A172 (cell line): ENCODE measurements at regions not wholly inside any gene's neighbourhood (a gene's known extent, or its start where the extent isn't known, plus 50 kb on each side); places are given as distances from the start of the nearest gene placed in this dataset.
A peak's percentile ranks its signal among the peaks of the same experiment; 100 is the strongest.
"Not testable (repeated sequence)": the region's sequence is repeated elsewhere in the genome, so short reads cannot be mapped to it uniquely, and the experiment has no call there.

ENCODE experiments used
- DNase-seq: peaks from one replicate; pipeline ENCODE4 v3.0.0-alpha.2; 2015; ENCODE audit warnings: low spot score

- DNase-seq, result no peak
Observed at GRCh38 chr22:25281675-25282345, 62.4 kb downstream of the CRYBB2 start.

DNA sequence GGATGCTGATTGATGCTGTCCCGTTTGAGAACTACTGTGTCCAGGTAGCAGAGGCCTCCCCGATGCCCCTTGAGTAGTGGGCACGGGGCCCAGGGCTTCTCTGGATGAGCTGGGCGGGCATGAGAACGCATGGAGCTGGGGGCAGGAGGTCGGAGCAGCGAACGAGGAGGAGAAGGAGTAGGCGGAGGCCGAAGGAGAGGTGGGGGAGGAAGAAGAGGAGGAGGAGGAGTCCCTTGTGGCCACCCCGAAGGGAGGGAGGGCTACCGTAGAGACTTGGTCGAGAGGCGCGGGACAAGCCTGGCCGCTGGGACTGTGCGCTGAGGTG lies 62.9 kb downstream of the CRYBB2 start:
- DNase-seq, result no peak

DNA sequence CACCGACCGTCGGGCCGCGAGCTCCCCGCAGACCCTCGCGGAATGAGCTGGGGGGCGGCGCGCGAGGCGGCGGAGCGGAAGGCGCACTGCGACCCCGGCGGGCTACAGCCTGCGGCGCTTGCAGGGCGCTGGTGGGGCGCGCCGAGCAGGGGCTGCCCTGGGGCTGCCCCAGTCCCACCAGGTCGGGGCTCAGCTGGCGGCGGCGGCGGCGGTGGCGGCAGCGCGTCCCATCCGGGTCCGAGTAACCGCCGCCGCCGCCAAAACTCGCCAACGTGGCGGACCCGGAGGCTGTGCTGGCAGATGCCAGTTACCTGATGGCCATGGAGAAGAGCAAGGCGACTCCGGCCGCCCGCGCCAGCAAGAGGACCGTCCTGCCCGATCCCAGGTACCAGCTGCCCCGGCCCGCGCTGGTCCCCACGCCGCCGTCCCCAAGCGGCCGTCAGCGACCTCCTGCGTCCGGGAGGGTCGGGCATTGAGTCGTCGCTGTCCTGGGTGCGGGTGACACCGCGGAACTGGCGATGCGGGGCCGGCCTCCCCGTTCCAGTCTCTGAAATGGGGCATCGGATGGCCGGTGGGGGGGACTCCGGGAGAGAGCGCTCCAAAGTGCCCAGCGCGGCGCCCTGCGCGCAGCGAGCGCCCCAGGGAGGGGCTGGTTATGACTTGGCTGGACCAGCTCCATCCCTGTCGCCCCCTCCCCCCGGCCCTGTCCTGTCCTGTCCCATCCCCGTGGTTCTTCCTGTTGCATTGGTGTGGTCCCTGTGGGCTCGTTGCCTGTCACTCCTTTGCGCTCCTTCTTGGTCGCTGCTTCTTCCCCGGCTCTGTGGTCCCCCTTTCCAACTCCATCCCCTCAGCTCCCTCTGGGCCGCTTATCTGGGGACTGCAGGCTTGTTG lies 63.5 kb downstream of the CRYBB2 start:
- no peak for DNase-seq

DNA sequence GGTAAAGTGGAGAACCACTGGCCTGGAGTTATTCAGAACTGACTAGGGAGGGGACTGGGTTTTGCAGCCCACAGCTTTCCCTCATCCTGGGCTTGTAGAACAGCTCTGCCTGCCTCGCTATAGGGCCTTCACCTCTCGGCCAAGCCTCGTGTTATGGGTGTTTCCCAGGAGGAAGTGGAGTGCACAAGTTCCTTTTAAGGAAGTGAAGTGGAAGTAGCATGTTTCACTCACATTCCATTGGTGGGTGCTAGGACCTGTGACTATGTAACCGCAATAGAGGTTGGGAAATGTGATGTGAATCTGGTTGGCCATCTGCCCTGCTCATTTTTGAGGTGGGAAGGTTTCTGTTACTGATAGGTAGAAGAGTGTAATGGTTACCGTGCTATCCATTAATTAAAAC lies 69.0 kb downstream of the CRYBB2 start:
- peak; percentile 18 for DNase-seq

- not testable (repeated sequence) for DNase-seq
Observed at GRCh38 chr22:25301912-25302311, 82.5 kb downstream of the CRYBB2 start.

DNA sequence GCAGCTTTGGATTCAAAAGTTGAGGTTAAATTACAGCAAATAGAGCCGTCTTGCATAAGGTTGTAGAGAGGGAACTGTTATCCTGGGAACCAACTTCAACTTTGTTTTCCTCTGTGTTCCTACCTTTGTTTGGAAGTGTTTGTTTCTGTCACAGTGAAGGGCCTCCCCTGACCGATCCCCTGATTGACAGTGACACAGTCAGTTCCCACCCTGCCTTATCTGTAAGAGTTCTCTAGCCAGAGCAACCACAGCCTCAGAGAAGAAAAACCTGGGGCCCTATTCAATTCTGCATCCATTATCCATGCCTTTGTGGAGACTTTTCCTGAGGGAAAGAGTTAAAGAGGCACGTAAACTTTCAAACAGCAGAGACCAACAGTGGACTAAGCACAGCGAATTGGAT lies 90.1 kb downstream of the CRYBB2 start:
- not testable (repeated sequence) for DNase-seq

GRCh38 chr22:25311924-25312323 lies 92.5 kb downstream of the CRYBB2 start:
- DNase-seq, result not testable (repeated sequence)

- no peak for DNase-seq
Observed at GRCh38 chr22:25318081-25318823, 98.8 kb downstream of the CRYBB2 start.

- DNase-seq, result no peak
Observed at GRCh38 chr22:25327018-25327755, 107.7 kb downstream of the CRYBB2 start.

GRCh38 chr22:25331050-25331449 lies 111.6 kb downstream of the CRYBB2 start:
- no peak for DNase-seq

GRCh38 chr22:25331911-25332310 lies 112.5 kb downstream of the CRYBB2 start:
- DNase-seq, result not testable (repeated sequence)

DNA sequence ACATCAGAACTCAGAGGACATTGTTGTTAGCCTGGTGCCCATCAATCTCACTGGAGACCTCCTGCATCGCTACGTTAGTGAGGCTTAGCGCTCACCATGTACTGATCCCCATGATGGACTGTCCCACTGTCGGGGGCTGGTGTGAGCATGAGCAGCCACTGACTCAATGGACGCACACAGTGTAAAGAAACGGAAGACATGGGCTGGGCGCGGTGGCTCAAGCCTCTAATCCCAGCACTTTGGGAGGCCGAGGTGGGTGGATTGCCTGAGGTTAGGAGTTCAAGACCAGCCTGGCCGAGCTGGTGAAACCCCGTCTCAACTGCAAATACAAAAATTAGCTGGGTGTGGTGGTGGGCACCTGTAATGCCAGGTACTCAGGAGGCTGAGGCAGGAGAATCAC lies 112.9 kb downstream of the CRYBB2 start:
- no peak for DNase-seq

DNA sequence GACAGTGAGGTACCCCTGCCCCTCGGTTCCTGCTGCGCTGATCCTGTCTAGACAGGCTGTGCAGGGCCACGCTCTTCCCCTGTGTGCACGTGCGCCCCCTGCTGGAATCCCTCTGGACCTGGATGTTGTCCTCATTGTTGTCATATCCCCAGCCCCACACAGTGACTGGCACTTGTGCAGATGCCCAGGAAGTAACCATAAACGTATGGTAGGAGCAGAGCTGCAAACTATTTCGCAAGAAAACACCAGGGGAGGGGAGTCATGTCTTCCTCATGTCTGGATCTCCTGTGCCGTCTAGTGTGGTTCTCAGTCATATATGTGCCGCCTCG lies 114.7 kb downstream of the CRYBB2 start:
- DNase-seq, result no peak

DNA sequence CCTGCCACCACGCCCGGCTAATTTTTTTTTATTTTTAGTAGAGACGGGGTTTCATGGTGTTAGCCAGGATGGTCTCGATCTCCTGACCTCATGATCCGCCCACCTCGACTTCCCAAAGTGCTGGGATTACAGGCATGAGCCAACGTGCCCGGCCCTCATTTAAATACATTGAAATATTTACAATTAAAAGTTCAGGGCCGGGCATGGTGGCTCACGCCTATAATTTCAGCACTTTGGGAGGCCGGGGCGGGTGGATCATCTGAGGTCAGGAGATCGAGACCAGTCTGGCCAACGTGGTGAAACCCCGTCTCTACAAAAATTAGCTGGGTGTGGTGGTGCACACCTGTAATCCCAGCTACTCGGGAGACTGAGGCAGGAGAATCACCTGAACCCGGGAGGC lies 115.2 kb downstream of the CRYBB2 start:
- not testable (repeated sequence) for DNase-seq

DNA sequence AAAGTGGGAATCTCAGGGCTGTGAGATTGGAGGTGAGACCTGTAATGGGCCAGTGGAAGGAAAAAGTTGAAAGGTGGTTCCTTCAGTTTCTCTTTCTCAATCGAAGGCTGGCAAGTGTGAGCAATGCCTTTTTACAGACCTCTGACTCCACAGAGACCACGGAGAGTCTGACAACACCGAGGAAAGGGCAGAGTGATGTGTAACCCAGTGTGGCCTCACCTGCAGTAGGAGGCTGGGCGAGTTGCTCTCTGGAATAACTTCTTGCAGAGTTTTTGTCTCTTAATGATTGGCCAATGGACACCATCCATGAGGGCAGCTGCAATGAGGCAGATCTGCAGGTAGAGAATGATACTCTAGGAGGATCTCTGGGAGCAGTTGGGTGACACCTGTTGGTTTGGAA lies 115.8 kb downstream of the CRYBB2 start:
- DNase-seq, result not testable (repeated sequence)

DNA sequence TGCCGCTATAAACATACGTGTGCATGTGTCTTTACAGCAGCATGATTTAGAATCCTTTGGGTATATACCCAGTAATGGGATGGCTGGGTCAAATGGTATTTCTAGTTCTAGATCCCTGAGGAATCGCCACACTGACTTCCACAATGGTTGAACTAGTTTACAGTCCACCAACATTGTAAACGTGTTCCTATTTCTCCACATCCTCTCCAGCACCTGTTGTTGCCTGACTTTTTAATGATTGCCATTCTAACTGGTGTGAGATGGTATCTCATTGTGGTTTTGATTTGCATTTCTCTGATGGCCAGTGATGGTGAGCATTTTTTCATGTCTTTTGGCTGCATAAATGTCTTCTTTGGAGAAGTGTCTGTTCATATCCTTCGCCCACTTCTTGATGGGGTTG lies 121.1 kb downstream of the CRYBB2 start:
- not testable (repeated sequence) for DNase-seq

GRCh38 chr22:25344366-25344765 lies 124.9 kb downstream of the CRYBB2 start:
- DNase-seq, result not testable (repeated sequence)

- no peak for DNase-seq
Observed at GRCh38 chr22:25346859-25347751, 127.7 kb downstream of the CRYBB2 start.

DNA sequence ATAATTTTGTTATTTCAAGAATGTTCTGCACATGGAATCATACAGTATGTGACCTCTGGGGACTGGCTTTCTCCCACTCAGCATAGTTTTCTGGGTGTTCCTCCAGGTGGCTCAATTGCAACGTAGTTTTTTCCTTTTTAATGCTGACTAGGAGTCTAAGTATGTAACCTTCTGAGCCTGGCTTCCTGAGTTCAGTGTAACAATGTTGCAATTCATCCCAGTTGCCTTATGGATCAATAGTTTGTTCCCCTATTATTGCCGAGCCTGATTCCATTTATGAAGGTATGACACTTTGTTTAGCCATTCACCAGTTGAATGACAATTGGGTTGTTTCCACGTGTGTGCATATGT lies 128.3 kb downstream of the CRYBB2 start:
- DNase-seq, result no peak

- DNase-seq, result no peak
Observed at GRCh38 chr22:25348391-25348790, 129.0 kb downstream of the CRYBB2 start.

- DNase-seq, result not testable (repeated sequence)
Observed at GRCh38 chr22:25348996-25349395, 129.6 kb downstream of the CRYBB2 start.
